SU-DHL-6 (cell line): ENCODE measurements at regions not wholly inside any gene's neighbourhood (a gene's known extent, or its start where the extent isn't known, plus 50 kb on each side); places are given as distances from the start of the nearest gene placed in this dataset.

Experiments
- CTCF ChIP-seq: fragments of 200-600 bp; sonication (generic); IDR thresholded peaks from one replicate; pipeline ENCODE4 v1.5.1; 2017; ENCODE audit warnings: antibody characterized with exemption, mild to moderate bottlenecking, low read length, moderate library complexity; ENCODE audit not compliant: insufficient read depth, poor library complexity, severe bottlenecking
- EZH2phosphoT487 ChIP-seq: fragments of 200-600 bp; sonication (generic), shearing (Covaris generic); conservative IDR thresholded peaks from 2 replicates; pipeline ENCODE4 v1.6.1; 2018; ENCODE audit warnings: mild to moderate bottlenecking, antibody characterized with exemption, low read length, moderate library complexity, mixed read lengths

- TF ChIP-seq CTCF (no peak), EZH2phosphoT487 (no peak)
Observed at GRCh38 chr2:155125585-155126230, 427.2 kb downstream of the KCNJ3 start.
